Spleen (tissue), 11 donors: ENCODE measurements at regions not wholly inside any gene's neighbourhood (a gene's known extent, or its start where the extent isn't known, plus 50 kb on each side); places are given as distances from the start of the nearest gene placed in this dataset.

Source experiments
- DNase-seq: peaks from one replicate; pipeline ENCODE4 v3.0.0-alpha.2; 2020
- H3K27ac ChIP-seq, 8 donors: fragments of 200-600 bp; sonication (generic) in 7 of 8; 1 replicate in 4 of 8; 2 replicates in 4 of 8; pipeline versions ENCODE4 v1.5.0 to v1.8.0; 2016 to 2021; ENCODE audit warnings: inconsistent platforms in 4 of 8, mild to moderate bottlenecking in 4 of 8, moderate library complexity in 1 of 8
- H3K27me3 ChIP-seq, 7 donors: fragments of 200-600 bp; sonication (generic) in 6 of 7; replicated peaks in 1 of 7; 1 replicate in 4 of 7; 2 replicates in 3 of 7; pipeline versions ENCODE4 v1.5.0 to v1.8.0; 2016 to 2021; ENCODE audit warnings: inconsistent platforms in 3 of 7, mild to moderate bottlenecking in 1 of 7
- H3K36me3 ChIP-seq, 6 donors: fragments of 200-600 bp; sonication (generic) in 5 of 6; 1 replicate in 4 of 6; 2 replicates in 2 of 6; pipeline versions ENCODE4 v1.5.0 to v1.8.0; 2016 to 2021; ENCODE audit warnings: inconsistent platforms in 2 of 6
- H3K4me1 ChIP-seq, 6 donors: fragments of 200-600 bp; sonication (generic) in 5 of 6; 1 replicate in 3 of 6; 2 replicates in 3 of 6; pipeline versions ENCODE4 v1.5.0 to v1.8.0; 2016 to 2021; ENCODE audit warnings: inconsistent platforms in 3 of 6
- H3K4me3 ChIP-seq, 8 donors: fragments of 200-600 bp; sonication (generic) in 7 of 8; 1 replicate in 4 of 8; 2 replicates in 4 of 8; pipeline versions ENCODE4 v1.5.0 to v1.8.0; 2016 to 2021; ENCODE audit warnings: inconsistent platforms in 4 of 8, mild to moderate bottlenecking in 4 of 8, moderate library complexity in 2 of 8
- H3K9me3 ChIP-seq, 8 donors: fragments of 200-600 bp; sonication (generic) in 7 of 8; 1 replicate in 4 of 8; 2 replicates in 4 of 8; pipeline versions ENCODE4 v1.5.0 to v1.8.0; 2016 to 2021; ENCODE audit warnings: inconsistent platforms in 4 of 8
- POLR2A ChIP-seq, 3 donors: fragments of 450-650 bp; IDR thresholded peaks; one replicate each; pipeline ENCODE4 v1.5.1; 2017; ENCODE audit warnings: antibody characterized with exemption in 3 of 3, mild to moderate bottlenecking in 1 of 3
- POLR2AphosphoS5 ChIP-seq, 3 donors: sonication (generic); formaldehyde crosslinking; IDR thresholded peaks; one replicate each; pipeline ENCODE4 v1.5.1; 2017; ENCODE audit warnings: antibody characterized with exemption in 3 of 3
- WGBS, 5 donors: extraction: QIAGEN DNeasy Blood & Tissue Kit in 3 of 5; methylation state at CpG; one replicate each; pipeline versions ENCODE4 v1.1.5 to v1.1.7; 2013 to 2018; 5-methylcytosine and 5-hydroxymethylcytosine counted together
- intact Hi-C: fragments of 100-400 bp; cut with DNase I; formaldehyde crosslinking; loops from one replicate; pipeline ENCODE4 v1.15.0; 2023; ENCODE audit warnings: low total_unique reads
- TF ChIP-seq, protein P1 (sequence below), 11 experiments: fragments of 200-600 bp in 7 of 11; fragments of 450-650 bp in 4 of 11; sonication (generic) in 4 of 11; IDR thresholded peaks in 8 of 11; conservative IDR thresholded peaks in 3 of 11; 1 replicate in 7 of 11; 2 replicates in 4 of 11; pipeline versions ENCODE4 v1.4.0 to v1.8.0; 2016 to 2021; ENCODE audit warnings: antibody characterized with exemption in 11 of 11, inconsistent platforms in 4 of 11, mild to moderate bottlenecking in 1 of 11
- donor health status: healthy with polysubstance abuse.
- donor health status: DM: no; HTN: no; CAD: no; lungs with moderate emphysema.
- donor health status: DM: no; HTN: no; CAD: no.
- donor health status: Bipolar disorder and iron deficiency.
- donor health status: healthy.
- donor health status: DM: no; HTN: no; CAD: no.
- donor health status: DM: yes; HTN: yes; CAD: no.

DNA sequence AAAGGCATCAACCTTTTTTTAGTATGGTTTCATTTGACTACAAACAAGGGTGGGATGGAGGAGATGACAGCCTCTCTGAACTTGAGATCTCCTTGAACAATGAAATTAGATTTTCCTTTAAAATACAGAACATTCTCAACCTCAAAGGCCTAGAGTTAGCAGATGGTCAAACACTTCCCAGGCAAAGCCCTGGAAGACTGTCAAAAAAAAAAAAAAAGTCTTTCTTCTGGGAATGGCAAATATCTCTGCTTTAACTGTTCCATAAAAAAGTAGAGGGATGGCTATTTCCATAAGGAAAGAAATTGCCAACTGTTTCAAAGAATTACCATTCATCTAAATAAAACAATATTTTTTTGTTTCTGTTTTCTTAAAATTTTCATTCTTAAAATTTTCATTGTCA, 870.8 kb downstream of the GALC start:
- intact Hi-C loops: no loop called here
- TF ChIP-seq POLR2A (IDR thresholded peaks at IDR 0.05): no peak
- TF ChIP-seq, protein P1, sequence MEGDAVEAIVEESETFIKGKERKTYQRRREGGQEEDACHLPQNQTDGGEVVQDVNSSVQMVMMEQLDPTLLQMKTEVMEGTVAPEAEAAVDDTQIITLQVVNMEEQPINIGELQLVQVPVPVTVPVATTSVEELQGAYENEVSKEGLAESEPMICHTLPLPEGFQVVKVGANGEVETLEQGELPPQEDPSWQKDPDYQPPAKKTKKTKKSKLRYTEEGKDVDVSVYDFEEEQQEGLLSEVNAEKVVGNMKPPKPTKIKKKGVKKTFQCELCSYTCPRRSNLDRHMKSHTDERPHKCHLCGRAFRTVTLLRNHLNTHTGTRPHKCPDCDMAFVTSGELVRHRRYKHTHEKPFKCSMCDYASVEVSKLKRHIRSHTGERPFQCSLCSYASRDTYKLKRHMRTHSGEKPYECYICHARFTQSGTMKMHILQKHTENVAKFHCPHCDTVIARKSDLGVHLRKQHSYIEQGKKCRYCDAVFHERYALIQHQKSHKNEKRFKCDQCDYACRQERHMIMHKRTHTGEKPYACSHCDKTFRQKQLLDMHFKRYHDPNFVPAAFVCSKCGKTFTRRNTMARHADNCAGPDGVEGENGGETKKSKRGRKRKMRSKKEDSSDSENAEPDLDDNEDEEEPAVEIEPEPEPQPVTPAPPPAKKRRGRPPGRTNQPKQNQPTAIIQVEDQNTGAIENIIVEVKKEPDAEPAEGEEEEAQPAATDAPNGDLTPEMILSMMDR (IDR thresholded peaks at IDR 0.05 in 8 of 11, conservative IDR thresholded peaks at IDR 0.05 in 3 of 11): no peak
- TF ChIP-seq POLR2AphosphoS5 (IDR thresholded peaks at IDR 0.05): no peak
- no peak overlapping the region for H3K27ac ChIP-seq

DNA sequence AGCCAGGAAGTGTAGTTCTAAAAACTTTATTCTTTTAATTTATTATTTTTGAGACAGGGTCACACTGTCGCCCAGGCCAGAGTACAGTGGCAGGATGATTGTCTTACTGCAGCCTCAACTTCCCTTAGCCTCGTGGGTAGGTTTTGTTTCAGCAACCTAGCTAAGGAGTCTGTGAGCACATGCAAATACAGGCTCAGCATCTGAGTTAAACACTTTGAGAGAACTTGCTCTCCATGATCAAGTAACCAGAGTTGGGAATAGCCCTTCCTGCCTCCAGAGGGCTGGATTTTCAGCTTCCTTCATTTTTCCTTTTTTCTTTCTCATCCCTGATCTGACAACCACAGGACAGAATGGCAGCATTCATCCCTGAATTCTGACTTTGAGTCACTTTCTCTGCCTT, 871.3 kb downstream of the GALC start:
- no peaks in the 10 kb centered on the region for H3K4me1 ChIP-seq
- no peak for DNase-seq
- no peaks in the 10 kb centered on the region for H3K36me3 ChIP-seq
- WGBS, 5 donors: 58 to 76% (median 63%) methylated on average over 2 of the region's 2 CpGs
- H3K4me3 ChIP-seq: no peak overlapping the region
- TF ChIP-seq POLR2AphosphoS5 (IDR thresholded peaks at IDR 0.05) (no peak), POLR2A (IDR thresholded peaks at IDR 0.05) (no peak)
- TF ChIP-seq, protein P1 (IDR thresholded peaks at IDR 0.05 in 8 of 11, conservative IDR thresholded peaks at IDR 0.05 in 3 of 11): no peak
- H3K27ac ChIP-seq: no peak overlapping the region
- H3K27me3 ChIP-seq: no peaks in the 10 kb centered on the region
- H3K9me3 ChIP-seq: peaks cover 0 to 24% (median 3%) of the 10 kb centered on the region in 8 donors
- intact Hi-C loops: no loop called here

More for the DNA sequence above, 870.8 kb downstream of the GALC start:
- H3K4me1 ChIP-seq: no peaks in the 10 kb centered on the region
- no peaks in the 10 kb centered on the region for H3K27me3 ChIP-seq
- peaks cover 0 to 24% (median 3%) of the 10 kb centered on the region in 8 donors for H3K9me3 ChIP-seq
- no peak overlapping the region for H3K4me3 ChIP-seq
- H3K36me3 ChIP-seq: no peaks in the 10 kb centered on the region
- DNase-seq: no peak

DNA sequence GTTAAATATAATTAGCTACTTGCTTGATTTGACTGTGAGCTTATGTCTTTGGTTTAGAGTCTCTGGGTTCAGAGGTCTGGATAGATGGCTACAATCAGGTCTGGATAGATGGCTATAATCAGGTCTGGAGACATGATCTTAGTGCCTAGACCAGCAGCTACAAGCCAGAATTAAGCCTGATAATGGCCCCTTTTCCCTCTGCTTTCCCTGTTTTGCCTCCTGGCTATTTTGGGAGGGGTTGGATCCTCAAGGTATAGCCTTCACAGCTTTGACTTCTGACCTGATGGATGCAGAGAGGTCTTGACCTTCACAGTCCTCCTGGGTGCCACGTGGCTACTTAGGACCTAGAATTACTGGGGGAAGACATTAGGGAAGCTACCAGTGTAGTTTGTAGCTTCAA, 877.7 kb downstream of the GALC start:
- intact Hi-C loops: no loop called here
- no peaks in the 10 kb centered on the region for H3K4me1 ChIP-seq
- H3K36me3 ChIP-seq: no peaks in the 10 kb centered on the region
- H3K9me3 ChIP-seq: peaks cover 0 to 9% (median 0%) of the 10 kb centered on the region in 8 donors
- DNase-seq: no peak
- WGBS, 5 donors: 28 to 42% (median 38%) methylated on average over 1 of the region's 1 CpG
- no peak overlapping the region for H3K27ac ChIP-seq
- TF ChIP-seq POLR2A (IDR thresholded peaks at IDR 0.05) (no peak), POLR2AphosphoS5 (IDR thresholded peaks at IDR 0.05) (no peak)
- TF ChIP-seq, protein P1 (IDR thresholded peaks at IDR 0.05 in 8 of 11, conservative IDR thresholded peaks at IDR 0.05 in 3 of 11): no peak
- no peaks in the 10 kb centered on the region for H3K27me3 ChIP-seq
- no peak overlapping the region for H3K4me3 ChIP-seq

DNA sequence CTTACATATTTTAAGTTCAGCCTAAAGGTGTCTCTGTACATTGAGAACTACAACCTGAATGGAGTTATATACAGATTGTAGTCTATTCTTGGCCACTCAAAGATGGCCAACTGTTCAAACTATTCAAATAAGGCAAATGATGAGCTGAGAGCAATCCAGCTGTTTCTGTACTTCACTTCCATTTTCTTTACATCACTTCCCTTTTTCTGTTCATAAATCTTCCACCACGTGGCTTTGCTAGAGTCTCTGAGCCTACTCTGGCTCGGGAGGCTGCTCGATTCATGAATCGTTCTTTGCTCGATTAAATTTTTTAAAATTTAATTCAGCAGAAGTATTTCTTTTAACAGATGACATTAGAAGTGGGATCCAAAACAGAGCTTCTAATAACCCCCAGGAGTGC, 879.7 kb downstream of the GALC start:
- TF ChIP-seq POLR2AphosphoS5 (IDR thresholded peaks at IDR 0.05) (no peak), POLR2A (IDR thresholded peaks at IDR 0.05) (no peak)
- TF ChIP-seq, protein P1 (IDR thresholded peaks at IDR 0.05 in 8 of 11, conservative IDR thresholded peaks at IDR 0.05 in 3 of 11): no peak
- Histone ChIP-seq H3K27me3 (no peaks in the 10 kb centered on the region), H3K36me3 (no peaks in the 10 kb centered on the region), H3K4me1 (no peaks in the 10 kb centered on the region), H3K27ac (no peak overlapping the region), H3K9me3 (peaks cover 0 to 3% (median 0%) of the 10 kb centered on the region in 8 donors), H3K4me3 (no peak overlapping the region)
- 66 to 78% (median 72%) methylated on average over 5 of the region's 5 CpGs for WGBS, 5 donors
- DNase-seq: no peak
- intact Hi-C loops: no loop called here
